NCI-H1436 (cell line): ENCODE measurements at regions not wholly inside any gene's neighbourhood (a gene's known extent, or its start where the extent isn't known, plus 50 kb on each side); places are given as distances from the start of the nearest gene placed in this dataset.
"Not testable (repeated sequence)": the region's sequence is repeated elsewhere in the genome, so short reads cannot be mapped to it uniquely, and the experiment has no call there.

ENCODE experiments used
- DNase-seq: peaks from one replicate; lab custom pipeline; 2025; lab: John Stamatoyannopoulos, UW

- DNase-seq: no peak
These were observed 177.4 kb upstream of the IL15 start for GRCh38 chr4:141459020-141459419.

- no peak for DNase-seq
These were observed 174.0 kb upstream of the IL15 start for GRCh38 chr4:141462361-141462760.

- DNase-seq: no peak
These were observed 172.7 kb upstream of the IL15 start for GRCh38 chr4:141463678-141464077.

- no peak for DNase-seq
These were observed 172.0 kb upstream of the IL15 start for GRCh38 chr4:141464366-141464765.

- DNase-seq: no peak
These were observed 171.2 kb upstream of the IL15 start for GRCh38 chr4:141465171-141465570.

- DNase-seq: no peak
These were observed 169.2 kb upstream of the IL15 start for GRCh38 chr4:141467225-141467624.

- no peak for DNase-seq
These were observed 167.0 kb upstream of the IL15 start for GRCh38 chr4:141469392-141469791.

- no peak for DNase-seq
These were observed 163.3 kb upstream of the IL15 start for GRCh38 chr4:141473026-141473540.

- DNase-seq: no peak
These were observed 162.4 kb upstream of the IL15 start for GRCh38 chr4:141473952-141474351.

GRCh38 chr4:141480950-141481349 is 155.4 kb upstream of the IL15 start:
- no peak for DNase-seq

GRCh38 chr4:141484298-141484697 is 152.1 kb upstream of the IL15 start:
- not testable (repeated sequence) for DNase-seq

- DNase-seq: no peak
These were observed 149.9 kb upstream of the IL15 start for GRCh38 chr4:141486375-141486997.

- no peak for DNase-seq
These were observed 138.8 kb upstream of the IL15 start for GRCh38 chr4:141497627-141498026.

- DNase-seq: no peak
These were observed 137.0 kb upstream of the IL15 start for GRCh38 chr4:141499261-141499853.

GRCh38 chr4:141501395-141501794 is 135.0 kb upstream of the IL15 start:
- no peak for DNase-seq

GRCh38 chr4:141501931-141502330 is 134.5 kb upstream of the IL15 start:
- no peak for DNase-seq

GRCh38 chr4:141502755-141503154 is 133.6 kb upstream of the IL15 start:
- no peak for DNase-seq

GRCh38 chr4:141503260-141503659 is 133.1 kb upstream of the IL15 start:
- DNase-seq: no peak

- no peak for DNase-seq
These were observed 125.3 kb upstream of the IL15 start for GRCh38 chr4:141511055-141511454.

- DNase-seq: no peak
These were observed 122.5 kb upstream of the IL15 start for GRCh38 chr4:141513866-141514265.

- no peak for DNase-seq
These were observed 118.2 kb upstream of the IL15 start for GRCh38 chr4:141518222-141518621.

- no peak for DNase-seq
These were observed 112.3 kb upstream of the IL15 start for GRCh38 chr4:141524116-141524515.

GRCh38 chr4:141524841-141525240 is 111.5 kb upstream of the IL15 start:
- no peak for DNase-seq

- no peak for DNase-seq
These were observed 105.8 kb upstream of the IL15 start for GRCh38 chr4:141530627-141531026.
